C4-2B (cell line): ENCODE measurements at regions not wholly inside any gene's neighbourhood (a gene's known extent, or its start where the extent isn't known, plus 50 kb on each side); places are given as distances from the start of the nearest gene placed in this dataset.

ENCODE experiments used
- ZFX ChIP-seq: fragments of 450-650 bp; IDR thresholded peaks from 2 replicates; pipeline ENCODE4 v1.6.1; 2017
- TF ChIP-seq, protein P1 (sequence below): fragments of 450-650 bp; conservative IDR thresholded peaks from 2 replicates; pipeline ENCODE4 v1.5.1; 2017; ENCODE audit warnings: mild to moderate bottlenecking

DNA sequence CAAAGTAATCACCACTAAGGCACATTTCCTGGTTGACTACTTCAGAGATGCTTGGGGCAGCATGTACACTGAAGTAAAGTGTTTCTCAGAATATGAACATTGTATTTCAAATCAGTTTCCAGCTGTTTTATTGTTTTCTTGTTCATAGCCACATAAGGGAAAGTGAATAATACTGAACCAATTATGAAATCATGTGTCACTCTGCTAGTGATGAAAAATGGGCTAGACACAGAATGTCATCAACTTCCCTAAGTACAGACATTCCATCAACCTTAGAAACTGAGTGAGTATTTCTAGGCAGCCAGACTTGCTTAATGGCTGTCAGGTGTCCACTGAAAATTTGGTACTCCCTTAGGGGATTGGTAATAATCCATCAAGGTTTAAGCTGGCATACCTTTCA, 603.5 kb downstream of the ARL4A start:
- TF ChIP-seq, protein P1, sequence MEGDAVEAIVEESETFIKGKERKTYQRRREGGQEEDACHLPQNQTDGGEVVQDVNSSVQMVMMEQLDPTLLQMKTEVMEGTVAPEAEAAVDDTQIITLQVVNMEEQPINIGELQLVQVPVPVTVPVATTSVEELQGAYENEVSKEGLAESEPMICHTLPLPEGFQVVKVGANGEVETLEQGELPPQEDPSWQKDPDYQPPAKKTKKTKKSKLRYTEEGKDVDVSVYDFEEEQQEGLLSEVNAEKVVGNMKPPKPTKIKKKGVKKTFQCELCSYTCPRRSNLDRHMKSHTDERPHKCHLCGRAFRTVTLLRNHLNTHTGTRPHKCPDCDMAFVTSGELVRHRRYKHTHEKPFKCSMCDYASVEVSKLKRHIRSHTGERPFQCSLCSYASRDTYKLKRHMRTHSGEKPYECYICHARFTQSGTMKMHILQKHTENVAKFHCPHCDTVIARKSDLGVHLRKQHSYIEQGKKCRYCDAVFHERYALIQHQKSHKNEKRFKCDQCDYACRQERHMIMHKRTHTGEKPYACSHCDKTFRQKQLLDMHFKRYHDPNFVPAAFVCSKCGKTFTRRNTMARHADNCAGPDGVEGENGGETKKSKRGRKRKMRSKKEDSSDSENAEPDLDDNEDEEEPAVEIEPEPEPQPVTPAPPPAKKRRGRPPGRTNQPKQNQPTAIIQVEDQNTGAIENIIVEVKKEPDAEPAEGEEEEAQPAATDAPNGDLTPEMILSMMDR, result no peak
- no peak for TF ChIP-seq ZFX
